Ishikawa (cell line): ENCODE measurements at regions not wholly inside any gene's neighbourhood (a gene's known extent, or its start where the extent isn't known, plus 50 kb on each side); places are given as distances from the start of the nearest gene placed in this dataset.

Source experiments
- CEBPB ChIP-seq: IDR thresholded peaks from 2 replicates; pipeline ENCODE4 v1.6.1; 2012
- CREB1 ChIP-seq: IDR thresholded peaks from 2 replicates; pipeline ENCODE4 v1.6.1; 2012; ENCODE audit warnings: low read depth
- EGR1 ChIP-seq: IDR thresholded peaks from 2 replicates; pipeline ENCODE4 v1.6.1; 2012
- EP300 ChIP-seq: IDR thresholded peaks from 2 replicates; pipeline ENCODE4 v1.6.1; 2012; ENCODE audit warnings: borderline replicate concordance
- FOXM1 ChIP-seq: IDR thresholded peaks from 2 replicates; pipeline ENCODE4 v1.6.1; 2012; ENCODE audit warnings: low read depth, borderline replicate concordance
- NFIC ChIP-seq: IDR thresholded peaks from 2 replicates; pipeline ENCODE4 v1.6.1; 2012
- RAD21 ChIP-seq: IDR thresholded peaks from 2 replicates; pipeline ENCODE4 v1.6.1; 2012; ENCODE audit warnings: low read depth
- TAF1 ChIP-seq: IDR thresholded peaks from 2 replicates; pipeline ENCODE4 v1.6.1; 2012; ENCODE audit warnings: low read depth, mild to moderate bottlenecking
- TCF12 ChIP-seq: IDR thresholded peaks from 2 replicates; pipeline ENCODE4 v1.6.1; 2012; ENCODE audit warnings: low read depth
- TEAD4 ChIP-seq: IDR thresholded peaks from 2 replicates; pipeline ENCODE4 v1.6.1; 2012
- YY1 ChIP-seq: IDR thresholded peaks from 2 replicates; pipeline ENCODE4 v1.6.1; 2012; ENCODE audit warnings: low read depth
- ZBTB7A ChIP-seq: IDR thresholded peaks from 2 replicates; pipeline ENCODE4 v1.6.1; 2012; ENCODE audit warnings: low read depth
- TF ChIP-seq, protein P1 (sequence below): IDR thresholded peaks from 2 replicates; pipeline ENCODE4 v1.6.1; 2012
- TF ChIP-seq, protein P2 (sequence below): IDR thresholded peaks from 2 replicates; pipeline ENCODE4 v1.6.1; 2012; ENCODE audit warnings: low read depth, mild to moderate bottlenecking
- TF ChIP-seq, protein P3 (sequence below): IDR thresholded peaks from 2 replicates; pipeline ENCODE4 v1.6.1; 2012

DNA sequence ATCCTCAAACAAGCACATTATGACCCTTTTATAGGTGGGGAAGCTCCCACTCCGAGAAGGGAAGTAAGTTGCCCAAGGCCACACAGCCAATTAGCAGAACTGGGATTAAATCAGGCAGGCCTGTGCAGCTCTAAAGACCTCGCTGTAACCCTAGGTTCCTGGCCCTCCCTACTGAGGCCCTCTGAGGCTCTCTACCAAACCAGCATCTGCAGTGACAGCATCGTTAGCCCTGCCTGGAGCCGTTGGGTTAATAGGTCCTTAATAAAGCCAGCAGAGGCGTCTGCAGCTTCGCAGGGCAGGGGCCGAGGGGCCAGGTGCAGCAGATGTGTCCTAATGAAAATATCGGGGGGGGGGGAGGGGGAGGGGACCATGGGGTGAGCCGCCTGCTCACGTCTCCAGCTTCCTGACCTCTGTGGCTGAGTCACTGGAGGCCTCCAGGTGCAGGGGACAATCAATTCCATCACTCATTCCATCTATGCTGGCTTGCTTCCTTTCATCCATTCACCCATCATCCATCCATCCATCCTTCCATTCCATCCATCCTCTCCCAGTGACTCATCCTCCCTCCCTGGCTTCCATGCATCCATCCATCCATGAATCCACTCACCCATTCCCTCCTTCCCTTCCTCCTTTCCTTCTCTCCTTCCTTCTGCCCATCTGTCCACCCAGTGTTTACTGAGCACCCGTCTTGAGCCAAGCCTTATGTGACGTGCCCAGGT lies 203.9 kb downstream of the C9orf50 start:
- TF ChIP-seq NFIC = no peak
- TF ChIP-seq, protein P1, sequence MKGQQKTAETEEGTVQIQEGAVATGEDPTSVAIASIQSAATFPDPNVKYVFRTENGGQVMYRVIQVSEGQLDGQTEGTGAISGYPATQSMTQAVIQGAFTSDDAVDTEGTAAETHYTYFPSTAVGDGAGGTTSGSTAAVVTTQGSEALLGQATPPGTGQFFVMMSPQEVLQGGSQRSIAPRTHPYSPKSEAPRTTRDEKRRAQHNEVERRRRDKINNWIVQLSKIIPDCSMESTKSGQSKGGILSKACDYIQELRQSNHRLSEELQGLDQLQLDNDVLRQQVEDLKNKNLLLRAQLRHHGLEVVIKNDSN = no peak
- TF ChIP-seq TCF12 = no peak
- TF ChIP-seq TAF1 = no peak
- TF ChIP-seq, protein P2, sequence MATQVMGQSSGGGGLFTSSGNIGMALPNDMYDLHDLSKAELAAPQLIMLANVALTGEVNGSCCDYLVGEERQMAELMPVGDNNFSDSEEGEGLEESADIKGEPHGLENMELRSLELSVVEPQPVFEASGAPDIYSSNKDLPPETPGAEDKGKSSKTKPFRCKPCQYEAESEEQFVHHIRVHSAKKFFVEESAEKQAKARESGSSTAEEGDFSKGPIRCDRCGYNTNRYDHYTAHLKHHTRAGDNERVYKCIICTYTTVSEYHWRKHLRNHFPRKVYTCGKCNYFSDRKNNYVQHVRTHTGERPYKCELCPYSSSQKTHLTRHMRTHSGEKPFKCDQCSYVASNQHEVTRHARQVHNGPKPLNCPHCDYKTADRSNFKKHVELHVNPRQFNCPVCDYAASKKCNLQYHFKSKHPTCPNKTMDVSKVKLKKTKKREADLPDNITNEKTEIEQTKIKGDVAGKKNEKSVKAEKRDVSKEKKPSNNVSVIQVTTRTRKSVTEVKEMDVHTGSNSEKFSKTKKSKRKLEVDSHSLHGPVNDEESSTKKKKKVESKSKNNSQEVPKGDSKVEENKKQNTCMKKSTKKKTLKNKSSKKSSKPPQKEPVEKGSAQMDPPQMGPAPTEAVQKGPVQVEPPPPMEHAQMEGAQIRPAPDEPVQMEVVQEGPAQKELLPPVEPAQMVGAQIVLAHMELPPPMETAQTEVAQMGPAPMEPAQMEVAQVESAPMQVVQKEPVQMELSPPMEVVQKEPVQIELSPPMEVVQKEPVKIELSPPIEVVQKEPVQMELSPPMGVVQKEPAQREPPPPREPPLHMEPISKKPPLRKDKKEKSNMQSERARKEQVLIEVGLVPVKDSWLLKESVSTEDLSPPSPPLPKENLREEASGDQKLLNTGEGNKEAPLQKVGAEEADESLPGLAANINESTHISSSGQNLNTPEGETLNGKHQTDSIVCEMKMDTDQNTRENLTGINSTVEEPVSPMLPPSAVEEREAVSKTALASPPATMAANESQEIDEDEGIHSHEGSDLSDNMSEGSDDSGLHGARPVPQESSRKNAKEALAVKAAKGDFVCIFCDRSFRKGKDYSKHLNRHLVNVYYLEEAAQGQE = no peak
- no peak for TF ChIP-seq CEBPB
- no peak for TF ChIP-seq FOXM1
- no peak for TF ChIP-seq RAD21
- TF ChIP-seq ZBTB7A = no peak
- TF ChIP-seq EP300 = no peak
- no peak for TF ChIP-seq YY1
- no peak for TF ChIP-seq TEAD4
- no peak for TF ChIP-seq EGR1
- TF ChIP-seq CREB1 = no peak
- TF ChIP-seq, protein P3, sequence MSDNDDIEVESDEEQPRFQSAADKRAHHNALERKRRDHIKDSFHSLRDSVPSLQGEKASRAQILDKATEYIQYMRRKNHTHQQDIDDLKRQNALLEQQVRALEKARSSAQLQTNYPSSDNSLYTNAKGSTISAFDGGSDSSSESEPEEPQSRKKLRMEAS = no peak

DNA sequence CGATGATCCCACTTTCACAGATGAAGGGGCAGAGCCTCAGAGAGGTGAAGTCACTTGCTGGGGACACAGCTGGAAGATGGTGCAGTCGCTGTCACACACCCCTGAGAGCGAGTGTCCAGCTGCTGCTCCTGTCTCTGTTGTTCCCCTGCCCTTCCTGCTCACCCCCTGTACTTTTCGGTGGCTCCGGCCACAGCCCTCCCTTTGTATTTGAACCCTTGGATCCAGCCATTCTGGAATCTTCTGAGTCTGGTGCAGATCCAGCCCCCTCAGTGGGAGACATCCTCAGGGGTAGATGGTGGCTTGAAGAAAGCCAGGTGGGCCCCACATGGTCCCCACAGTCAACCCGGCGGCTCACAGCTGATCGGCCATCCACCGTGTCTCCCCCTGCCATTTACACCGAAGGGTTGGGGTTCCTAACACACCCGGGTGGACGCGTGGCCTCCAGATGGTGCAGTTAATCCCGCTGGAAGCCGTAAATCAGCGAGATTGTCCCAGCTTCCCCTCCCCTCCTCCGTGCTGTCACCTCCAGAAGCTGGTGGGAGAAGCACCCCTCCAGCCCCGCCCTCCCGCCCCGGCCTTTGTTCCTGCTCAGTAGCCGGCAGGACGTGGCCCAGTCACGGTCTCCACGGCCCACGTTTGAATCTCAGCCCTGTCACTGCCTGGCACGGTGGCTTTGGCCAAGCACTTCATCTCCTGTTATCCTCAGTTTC lies 204.8 kb downstream of the C9orf50 start:
- TF ChIP-seq TAF1 (peak; percentile 34; the same call in 1 of the 2 replicates), FOXM1 (no peak), EP300 (peak; percentile 28; the same call in 1 of the 2 replicates), CREB1 (no peak), NFIC (no peak), YY1 (no peak)
- TF ChIP-seq, protein P3 = 0 out of 2 replicates have a peak, but pooled peaks have one; percentile 33
- TF ChIP-seq, protein P1 = no peak
- TF ChIP-seq, protein P2 = no peak

DNA sequence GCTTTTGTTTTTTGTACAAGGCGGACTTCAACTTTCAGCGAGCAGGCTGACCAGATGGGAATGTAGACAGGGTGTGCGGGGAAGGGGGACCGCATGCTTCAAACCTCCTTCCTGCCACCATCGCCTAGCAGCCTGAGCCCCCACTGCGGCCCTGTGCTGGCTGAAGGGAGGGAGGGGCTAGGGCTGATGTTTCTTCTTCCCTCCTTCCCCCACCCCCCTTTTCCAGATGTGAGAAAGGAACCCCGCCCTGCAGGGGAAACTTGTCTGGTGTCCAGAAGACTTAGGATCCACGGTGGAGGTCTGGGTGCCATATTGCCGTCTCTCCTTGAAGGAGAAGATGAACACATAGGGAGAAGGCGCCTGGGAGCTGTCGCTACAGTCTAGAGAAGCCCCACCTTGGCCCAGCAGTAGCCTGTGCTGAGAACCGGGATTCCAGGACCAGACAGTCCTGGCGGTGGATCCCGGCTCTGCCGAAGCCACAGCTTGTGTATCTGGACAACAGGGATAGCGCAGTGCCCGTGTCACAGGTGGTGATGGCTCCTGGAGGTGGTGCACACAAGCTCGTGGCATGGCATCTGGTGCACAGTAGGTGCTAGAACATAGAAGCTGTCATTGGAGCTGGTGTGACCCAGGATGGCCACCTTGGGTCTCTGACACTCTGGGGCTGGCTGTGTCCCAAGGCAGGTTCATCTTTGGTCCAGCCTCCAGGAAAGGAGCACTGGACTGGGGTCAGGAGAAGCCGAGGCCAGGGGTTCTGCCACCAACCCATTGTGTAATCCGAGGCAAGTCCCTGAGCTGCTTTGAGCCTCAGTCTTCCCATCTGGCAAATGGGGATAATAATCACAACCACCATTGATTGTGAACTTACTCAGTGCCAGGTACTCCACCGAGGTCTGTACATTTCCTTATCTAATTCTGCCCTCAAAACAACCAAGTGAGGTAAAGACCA lies 205.6 kb downstream of the C9orf50 start:
- no peak for TF ChIP-seq RAD21
- TF ChIP-seq, protein P3 = 0 out of 2 replicates have a peak, but pooled peaks have one; percentile 4

DNA sequence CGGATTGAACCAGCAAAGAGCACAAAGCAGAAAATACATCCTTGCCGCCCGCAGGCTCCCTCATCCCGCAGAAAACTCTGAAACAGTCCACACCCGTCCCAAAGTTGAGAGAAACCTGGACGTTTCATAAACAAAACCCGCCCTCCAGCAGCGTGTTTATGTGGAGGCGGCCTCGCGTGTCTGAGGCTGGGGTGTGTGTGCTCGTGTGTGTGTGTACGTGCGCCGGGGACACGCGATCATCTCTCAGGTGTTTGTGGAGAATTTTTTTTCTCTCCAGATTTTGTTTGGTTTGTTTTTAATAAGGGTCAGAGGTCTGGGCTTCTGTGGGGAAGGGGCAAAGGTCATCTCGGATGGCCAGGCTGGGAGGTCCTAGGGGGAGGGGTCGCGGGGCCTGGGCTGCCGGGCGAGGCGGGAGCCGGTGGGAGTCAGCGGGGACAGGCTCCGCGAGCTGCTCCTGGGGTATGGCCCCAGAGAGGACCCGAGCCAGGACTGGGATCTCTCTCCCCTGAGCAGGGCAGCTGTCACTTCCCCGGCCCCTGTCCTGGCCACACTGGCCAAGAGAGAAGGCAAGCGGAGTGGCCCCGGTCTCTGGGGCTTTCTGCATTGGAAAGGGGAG lies 206.4 kb downstream of the C9orf50 start:
- no peak for TF ChIP-seq NFIC
- TF ChIP-seq, protein P3 = 0 out of 2 replicates have a peak, but pooled peaks have one; percentile 3
